ENCODE measurements at regions not wholly inside any gene's neighbourhood (a gene's known extent, or its start where the extent isn't known, plus 50 kb on each side); places are given as distances from the start of the nearest gene placed in this dataset.
"Not testable (repeated sequence)": the region's sequence is repeated elsewhere in the genome, so short reads cannot be mapped to it uniquely, and the experiment has no call there.

DNA sequence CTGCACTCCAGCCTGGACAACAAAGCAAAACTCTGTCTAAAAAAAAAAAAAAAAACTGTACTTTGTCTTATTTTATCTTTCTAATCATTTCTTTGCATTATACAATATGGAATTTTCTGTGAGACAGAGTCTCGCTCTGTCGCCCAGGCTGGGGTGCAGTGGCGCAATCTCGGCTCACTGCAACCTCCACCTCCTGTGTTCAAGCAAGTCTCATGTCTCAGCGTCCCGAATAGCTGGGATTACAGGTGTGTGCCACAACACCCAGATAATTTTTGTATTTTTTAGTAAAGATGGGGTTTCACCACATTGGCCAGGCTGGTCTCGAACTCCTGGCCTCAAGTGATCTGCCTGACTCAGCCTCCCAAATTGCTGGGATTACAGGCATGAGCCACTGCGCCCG, 90.0 kb downstream of the MRPL14 start:
- not testable (repeated sequence) for DNase-seq (ENCODE audit: low read depth)

- DNase-seq (ENCODE audit: low read depth): no peak
Measured at GRCh38 chr6:44036699-44037101, 90.6 kb downstream of the MRPL14 start.

DNA sequence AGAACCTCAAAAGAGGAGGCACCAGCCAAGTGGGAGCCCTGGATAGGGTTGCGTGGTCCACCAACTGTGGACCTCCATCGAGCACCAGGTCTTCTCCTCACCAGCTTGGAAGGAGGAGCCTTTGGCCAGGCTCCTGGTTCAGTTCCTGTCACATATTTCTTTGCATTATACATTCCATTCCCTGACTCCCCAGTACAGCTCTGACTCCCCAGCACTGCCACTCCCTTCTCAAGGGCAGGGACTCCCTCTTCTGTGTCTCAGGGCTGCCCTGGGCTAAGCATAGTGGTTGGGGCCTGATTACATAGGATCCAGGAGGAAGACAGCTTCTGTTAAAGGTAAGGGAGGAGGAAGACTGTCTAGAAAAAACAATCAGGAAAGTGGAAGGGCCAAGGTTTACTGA, 91.1 kb downstream of the MRPL14 start:
- no peak for DNase-seq (ENCODE audit: low read depth)

- no peak for DNase-seq (ENCODE audit: low read depth)
Measured at GRCh38 chr6:44035621-44036020, 91.6 kb downstream of the MRPL14 start.

GRCh38 chr6:44034931-44035345, 92.3 kb downstream of the MRPL14 start:
- DNase-seq (ENCODE audit: low read depth): no peak

DNA sequence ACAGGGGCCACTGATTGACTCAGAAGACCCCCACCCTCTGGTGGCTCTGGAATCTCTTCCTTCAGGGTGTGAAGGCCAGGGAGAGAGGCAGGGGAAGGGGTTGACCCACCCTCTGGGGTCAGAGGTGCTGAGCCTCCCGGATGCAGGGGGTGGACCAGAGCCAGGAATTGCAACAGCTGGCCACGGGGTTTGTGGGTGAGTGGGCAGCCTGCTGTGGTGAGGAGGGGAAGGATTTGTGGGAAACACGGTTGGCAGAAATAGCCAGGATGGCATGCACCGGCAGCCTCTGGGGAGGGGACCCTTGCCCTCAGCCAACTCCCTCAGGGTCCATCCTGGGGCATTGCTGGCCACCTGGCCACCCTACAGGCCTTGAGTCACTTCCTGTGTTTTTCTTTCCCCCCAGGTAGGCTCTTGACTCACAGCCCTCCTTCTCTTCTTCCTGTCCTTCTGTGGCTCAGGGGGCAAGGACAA, 92.8 kb downstream of the MRPL14 start:
- no peak for DNase-seq (ENCODE audit: low read depth)

- no peak for DNase-seq (ENCODE audit: low read depth)
Measured at GRCh38 chr6:44030812-44031454, 96.3 kb downstream of the MRPL14 start.

- no peak for DNase-seq (ENCODE audit: low read depth)
Measured at GRCh38 chr6:44029444-44030185, 97.6 kb downstream of the MRPL14 start.

DNA sequence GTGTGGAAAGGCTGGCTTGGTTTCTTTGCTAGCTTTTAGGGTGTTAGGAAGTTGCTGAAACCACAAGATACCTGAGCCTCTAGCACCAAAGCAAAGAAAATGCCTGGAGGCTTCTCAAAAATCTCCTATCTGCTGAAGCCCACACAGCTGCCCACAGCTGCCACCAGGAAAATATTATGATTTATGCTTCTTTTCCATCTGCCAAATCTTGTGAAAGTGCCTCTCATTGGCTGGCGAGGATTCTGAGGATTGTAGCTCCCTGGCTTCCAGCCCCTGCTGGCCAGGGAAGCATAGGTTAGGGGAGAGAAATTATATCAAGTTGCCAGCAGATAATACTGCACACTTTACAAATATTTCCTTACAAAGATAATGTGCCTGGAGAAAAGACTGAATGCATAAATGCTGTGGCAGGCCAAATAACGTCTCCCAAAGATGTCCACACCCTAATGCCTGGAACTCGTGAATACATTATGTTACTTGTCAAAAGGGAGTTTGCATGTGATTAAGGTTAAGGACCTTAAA, 98.4 kb downstream of the MRPL14 start:
- DNase-seq (ENCODE audit: low read depth): no peak

GRCh38 chr6:44025226-44025625, 102.0 kb downstream of the MRPL14 start:
- DNase-seq (ENCODE audit: low read depth): no peak

GRCh38 chr6:44024574-44025219, 102.6 kb downstream of the MRPL14 start:
- no peak for DNase-seq (ENCODE audit: low read depth)

GRCh38 chr6:44023586-44024454, 103.4 kb downstream of the MRPL14 start:
- DNase-seq (ENCODE audit: low read depth): no peak

- no peak for DNase-seq (ENCODE audit: low read depth)
Measured at GRCh38 chr6:44022671-44023352, 104.4 kb downstream of the MRPL14 start.

GRCh38 chr6:44022296-44022661, 105.0 kb downstream of the MRPL14 start:
- no peak for DNase-seq (ENCODE audit: low read depth)

- no peak for DNase-seq (ENCODE audit: low read depth)
Measured at GRCh38 chr6:44021589-44022295, 105.5 kb downstream of the MRPL14 start.

DNA sequence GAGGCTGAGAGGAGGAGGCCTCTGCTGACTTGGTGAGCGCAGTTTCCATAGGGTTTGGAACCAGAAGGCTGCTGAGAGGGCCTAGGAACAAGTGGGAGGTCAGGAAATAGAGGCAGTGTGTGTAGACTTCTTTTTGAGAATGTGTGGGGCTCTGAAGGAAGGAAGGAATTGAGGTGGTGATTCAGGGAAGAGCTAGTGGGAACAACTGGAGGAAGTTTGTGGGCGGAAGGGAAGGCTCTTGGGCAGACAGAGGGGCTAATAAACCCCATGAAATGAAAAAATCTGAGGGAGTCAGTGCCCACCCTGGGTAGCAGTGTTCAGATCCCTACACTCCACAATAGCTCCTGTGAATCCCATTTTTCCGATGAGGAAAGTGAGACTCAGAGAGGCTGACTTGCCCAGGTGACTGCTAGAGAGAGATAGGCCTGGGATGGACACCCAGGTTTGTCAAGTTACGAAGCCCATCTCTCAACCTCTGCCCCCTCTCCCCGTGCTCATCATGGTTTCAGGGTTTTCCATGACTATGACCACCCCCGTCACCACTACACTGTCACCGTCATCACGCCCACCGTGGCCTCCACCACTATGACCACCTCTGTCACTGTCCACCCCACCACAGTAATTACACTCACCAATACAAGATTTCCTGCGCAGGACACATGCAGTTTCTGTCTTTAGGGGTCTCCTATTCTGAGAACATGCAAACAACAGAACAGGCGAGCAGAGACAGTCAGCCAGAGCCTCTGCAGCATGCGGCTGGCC, 106.4 kb downstream of the MRPL14 start:
- DNase-seq (ENCODE audit: low read depth): no peak

GRCh38 chr6:44020148-44020547, 107.1 kb downstream of the MRPL14 start:
- peak; percentile 51 for DNase-seq (ENCODE audit: low read depth)

DNA sequence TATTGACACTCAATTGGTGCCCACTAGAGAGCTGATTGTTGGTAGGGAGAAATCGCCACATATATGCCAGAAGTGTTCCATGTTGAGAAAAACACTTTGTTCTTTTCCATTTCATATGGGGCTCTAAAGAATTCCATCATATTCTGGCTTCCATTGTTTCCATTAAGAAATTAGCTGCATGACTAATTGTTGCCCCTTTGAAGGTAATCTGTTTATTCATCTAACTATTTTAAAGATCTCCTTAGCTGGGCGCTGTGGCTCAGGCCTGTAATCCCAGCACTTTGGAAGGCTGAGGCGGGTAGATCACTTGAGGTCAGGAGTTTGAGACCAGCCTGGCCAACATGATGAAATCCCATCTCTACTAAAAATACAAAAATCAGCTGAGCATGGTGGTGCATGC, 109.9 kb downstream of the MRPL14 start:
- not testable (repeated sequence) for DNase-seq (ENCODE audit: low read depth)

DNA sequence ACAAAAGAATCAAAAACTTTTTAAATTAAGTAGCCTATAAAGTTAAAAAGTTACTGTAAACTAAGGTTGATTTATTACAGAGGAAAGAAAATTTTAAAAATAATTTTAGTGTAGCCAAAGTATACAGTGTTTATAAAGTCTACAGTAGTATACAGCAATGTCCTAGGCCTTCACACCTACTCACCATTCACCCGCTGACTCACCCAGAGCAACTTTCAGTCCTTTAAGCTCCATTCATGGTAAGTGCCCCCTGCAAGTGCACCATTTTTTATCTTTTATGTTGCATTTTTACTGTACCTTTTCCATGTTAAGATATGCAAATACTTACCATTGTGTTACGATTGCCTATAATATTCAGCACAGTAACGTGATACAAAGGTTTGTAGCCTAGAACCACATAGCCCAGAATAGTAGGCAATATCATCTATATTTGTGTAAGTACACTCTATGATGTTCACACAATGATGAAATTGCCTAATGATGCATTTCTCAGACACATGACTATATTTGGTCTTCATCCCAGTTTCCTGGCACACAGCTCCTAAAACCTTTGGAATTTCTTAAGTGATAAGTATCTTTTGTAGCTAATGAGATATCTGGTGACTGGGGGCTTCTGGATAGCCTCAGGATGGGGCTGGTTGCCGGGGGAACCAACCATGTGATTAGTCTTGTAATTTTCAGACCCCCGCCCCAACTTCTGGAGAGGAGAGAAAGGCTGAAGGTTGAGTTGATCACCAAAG, 111.0 kb downstream of the MRPL14 start:
- DNase-seq (ENCODE audit: low read depth): no peak
